ENCODE measurements at regions not wholly inside any gene's neighbourhood (a gene's known extent, or its start where the extent isn't known, plus 50 kb on each side); places are given as distances from the start of the nearest gene placed in this dataset.
A peak's percentile ranks its signal among the peaks of the same experiment; 100 is the strongest.

- ChIA-PET POLR2A (no interaction called here), CTCF (no interaction called here)
- Mint-ChIP-seq H3K4me1 (peaks cover 4% of the 10 kb centered on the region), H3K9me3 (no peaks in the 10 kb centered on the region), H3K27me3 (peaks cover 3% of the 10 kb centered on the region), H3K36me3 (ENCODE audit: low read depth) (no peaks in the 10 kb centered on the region), H3K4me3 (no peak overlapping the region), H3K27ac (no peak overlapping the region)
- intact Hi-C loops (cut with micrococcal nuclease) = no loop called here
- DNase-seq (no peak), ATAC-seq (ENCODE audit: low read depth) (no peak)
- no peak for TF ChIP-seq CTCF (IDR thresholded peaks at IDR 0.05)
Observed at GRCh38 chr10:4692206-4692605, 133.8 kb upstream of the AKR1E2 start.

- DNase-seq (no peak), ATAC-seq (ENCODE audit: low read depth) (no peak)
- Mint-ChIP-seq H3K4me3 (no peak overlapping the region), H3K27ac (no peak overlapping the region), H3K27me3 (no peaks in the 10 kb centered on the region), H3K4me1 (peaks cover 4% of the 10 kb centered on the region), H3K9me3 (no peaks in the 10 kb centered on the region), H3K36me3 (ENCODE audit: low read depth) (no peaks in the 10 kb centered on the region)
- CTCF ChIA-PET = no interaction called here
- POLR2A ChIA-PET = no interaction called here
- TF ChIP-seq CTCF (IDR thresholded peaks at IDR 0.05) = no peak
- intact Hi-C loops (cut with micrococcal nuclease) = no loop called here
Observed at GRCh38 chr10:4691776-4692175, 134.2 kb upstream of the AKR1E2 start.

GRCh38 chr10:4691301-4691700 is 134.7 kb upstream of the AKR1E2 start:
- Mint-ChIP-seq H3K9me3 (no peaks in the 10 kb centered on the region), H3K4me1 (peaks cover 4% of the 10 kb centered on the region), H3K27me3 (no peaks in the 10 kb centered on the region), H3K4me3 (no peak overlapping the region), H3K36me3 (ENCODE audit: low read depth) (no peaks in the 10 kb centered on the region), H3K27ac (no peak overlapping the region)
- ChIA-PET CTCF (no interaction called here), POLR2A (no interaction called here)
- TF ChIP-seq CTCF (IDR thresholded peaks at IDR 0.05) = no peak
- intact Hi-C loops (cut with micrococcal nuclease) = no loop called here
- DNase-seq (no peak), ATAC-seq (ENCODE audit: low read depth) (no peak)

- H3K36me3 Mint-ChIP-seq (ENCODE audit: low read depth) = no peaks in the 10 kb centered on the region
- no peak for TF ChIP-seq CTCF (IDR thresholded peaks at IDR 0.05)
Observed at GRCh38 chr10:4688601-4689000, 137.4 kb upstream of the AKR1E2 start.

GRCh38 chr10:4688168-4688567 is 137.8 kb upstream of the AKR1E2 start:
- POLR2A ChIA-PET = no interaction called here

More at GRCh38 chr10:4688601-4689000, 137.4 kb upstream of the AKR1E2 start:
- H3K9me3 Mint-ChIP-seq = no peaks in the 10 kb centered on the region
- ChIA-PET CTCF (interaction anchor here (1.3 kb wide), 1 partner anchor 32 kb away, joined by 3 read pairs; no protein-coding TSS in a partner anchor), POLR2A (no interaction called here)
- no peak overlapping the region for H3K4me3 Mint-ChIP-seq
- ATAC-seq (ENCODE audit: low read depth) (peak; percentile 42), DNase-seq (no peak)
- H3K4me1 Mint-ChIP-seq = peaks cover 4% of the 10 kb centered on the region
- H3K27ac Mint-ChIP-seq = no peak overlapping the region
- peaks cover 3% of the 10 kb centered on the region for H3K27me3 Mint-ChIP-seq
- intact Hi-C loops (cut with micrococcal nuclease) = no loop called here

More at GRCh38 chr10:4688168-4688567, 137.8 kb upstream of the AKR1E2 start:
- H3K27me3 Mint-ChIP-seq = peaks cover 3% of the 10 kb centered on the region
- CTCF ChIA-PET = interaction anchor here (1.3 kb wide), 1 partner anchor 31 kb away, joined by 3 read pairs; no protein-coding TSS in a partner anchor
- H3K4me3 Mint-ChIP-seq = no peak overlapping the region
- H3K27ac Mint-ChIP-seq = no peak overlapping the region
- no peak for DNase-seq
- intact Hi-C loops (cut with micrococcal nuclease) = no loop called here
- H3K9me3 Mint-ChIP-seq = no peaks in the 10 kb centered on the region
- H3K4me1 Mint-ChIP-seq = peaks cover 5% of the 10 kb centered on the region
- no peak for ATAC-seq (ENCODE audit: low read depth)
- no peak for TF ChIP-seq CTCF (IDR thresholded peaks at IDR 0.05)
- no peaks in the 10 kb centered on the region for H3K36me3 Mint-ChIP-seq (ENCODE audit: low read depth)
